ENCODE measurements at regions not wholly inside any gene's neighbourhood (a gene's known extent, or its start where the extent isn't known, plus 50 kb on each side); places are given as distances from the start of the nearest gene placed in this dataset.

DNA sequence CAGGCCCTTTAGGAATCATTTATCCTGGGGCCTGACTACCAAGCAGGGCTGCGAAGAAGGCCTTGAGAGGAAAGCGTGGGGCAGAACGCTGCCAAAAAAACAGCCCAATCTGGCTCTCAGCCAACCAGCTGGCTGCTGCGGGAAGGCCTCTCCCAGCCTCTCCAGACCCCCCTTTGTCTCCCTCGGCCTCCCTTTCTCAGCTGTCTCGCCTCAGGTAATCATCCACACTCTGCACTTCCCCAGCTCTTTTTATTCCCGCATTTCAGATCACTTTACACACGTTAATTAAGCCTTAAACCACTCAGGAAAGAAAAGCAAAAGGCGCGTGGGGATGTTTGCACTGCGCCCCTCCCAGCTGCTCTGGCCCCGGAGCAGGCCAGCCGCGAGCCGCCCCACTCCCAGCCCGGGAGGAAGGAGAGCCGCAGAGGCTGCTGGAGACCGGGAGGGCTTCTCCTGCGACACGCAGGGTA is 208.2 kb upstream of the FOXN3 start:
- Histone ChIP-seq H3K4me3 (no peak overlapping the region), H3K36me3 (no peaks in the 10 kb centered on the region), H3K27ac (no peak overlapping the region), H3K9me3 (no peaks in the 10 kb centered on the region), H3K4me1 (no peaks in the 10 kb centered on the region), H3K27me3 (ENCODE audit: low read depth) (no peaks in the 10 kb centered on the region)
- TF ChIP-seq, protein P1, sequence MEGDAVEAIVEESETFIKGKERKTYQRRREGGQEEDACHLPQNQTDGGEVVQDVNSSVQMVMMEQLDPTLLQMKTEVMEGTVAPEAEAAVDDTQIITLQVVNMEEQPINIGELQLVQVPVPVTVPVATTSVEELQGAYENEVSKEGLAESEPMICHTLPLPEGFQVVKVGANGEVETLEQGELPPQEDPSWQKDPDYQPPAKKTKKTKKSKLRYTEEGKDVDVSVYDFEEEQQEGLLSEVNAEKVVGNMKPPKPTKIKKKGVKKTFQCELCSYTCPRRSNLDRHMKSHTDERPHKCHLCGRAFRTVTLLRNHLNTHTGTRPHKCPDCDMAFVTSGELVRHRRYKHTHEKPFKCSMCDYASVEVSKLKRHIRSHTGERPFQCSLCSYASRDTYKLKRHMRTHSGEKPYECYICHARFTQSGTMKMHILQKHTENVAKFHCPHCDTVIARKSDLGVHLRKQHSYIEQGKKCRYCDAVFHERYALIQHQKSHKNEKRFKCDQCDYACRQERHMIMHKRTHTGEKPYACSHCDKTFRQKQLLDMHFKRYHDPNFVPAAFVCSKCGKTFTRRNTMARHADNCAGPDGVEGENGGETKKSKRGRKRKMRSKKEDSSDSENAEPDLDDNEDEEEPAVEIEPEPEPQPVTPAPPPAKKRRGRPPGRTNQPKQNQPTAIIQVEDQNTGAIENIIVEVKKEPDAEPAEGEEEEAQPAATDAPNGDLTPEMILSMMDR (IDR thresholded peaks at IDR 0.05): no peak
- intact Hi-C loops (cut with DNase I): no loop called here
- ATAC-seq: peak in 1 of 2 donors; percentile 6
- DNase-seq: no peak

DNA sequence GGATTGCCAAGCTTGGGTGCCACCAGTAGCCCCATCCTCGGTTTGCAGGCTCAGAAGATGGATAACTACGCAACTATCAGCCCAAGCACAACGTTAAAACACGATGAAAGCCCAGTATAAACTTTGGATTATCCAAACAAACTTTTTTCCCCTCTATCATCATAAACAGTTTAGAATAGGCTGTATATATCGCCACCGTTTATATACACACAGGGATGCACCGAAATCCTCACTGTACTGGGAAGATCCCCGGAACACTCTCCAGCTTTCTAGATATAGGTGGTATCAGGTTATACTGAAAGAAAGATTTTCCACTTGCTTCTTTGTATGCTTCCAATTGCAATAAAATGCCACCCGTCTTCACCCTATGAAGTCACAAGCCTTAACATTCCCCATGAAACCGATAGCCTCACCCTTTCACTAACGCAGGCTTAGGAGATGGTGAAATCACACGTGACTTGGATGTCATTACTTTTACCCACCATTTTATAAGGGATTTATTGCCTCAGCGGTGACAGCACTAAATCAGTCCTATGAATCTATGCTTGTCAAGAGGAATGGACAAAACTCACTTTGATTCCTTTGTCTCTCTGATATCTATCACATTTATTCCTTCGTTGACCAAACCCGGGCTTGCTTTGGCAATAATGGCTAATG is 207.6 kb upstream of the FOXN3 start:
- ATAC-seq (no peak), DNase-seq (no peak)
- Histone ChIP-seq H3K4me1 (peaks cover 3% of the 10 kb centered on the region), H3K27ac (no peak overlapping the region), H3K36me3 (no peaks in the 10 kb centered on the region), H3K27me3 (ENCODE audit: low read depth) (no peaks in the 10 kb centered on the region), H3K9me3 (no peaks in the 10 kb centered on the region), H3K4me3 (no peak overlapping the region)
- TF ChIP-seq, protein P1 (IDR thresholded peaks at IDR 0.05): no peak
- intact Hi-C loops (cut with DNase I): no loop called here

DNA sequence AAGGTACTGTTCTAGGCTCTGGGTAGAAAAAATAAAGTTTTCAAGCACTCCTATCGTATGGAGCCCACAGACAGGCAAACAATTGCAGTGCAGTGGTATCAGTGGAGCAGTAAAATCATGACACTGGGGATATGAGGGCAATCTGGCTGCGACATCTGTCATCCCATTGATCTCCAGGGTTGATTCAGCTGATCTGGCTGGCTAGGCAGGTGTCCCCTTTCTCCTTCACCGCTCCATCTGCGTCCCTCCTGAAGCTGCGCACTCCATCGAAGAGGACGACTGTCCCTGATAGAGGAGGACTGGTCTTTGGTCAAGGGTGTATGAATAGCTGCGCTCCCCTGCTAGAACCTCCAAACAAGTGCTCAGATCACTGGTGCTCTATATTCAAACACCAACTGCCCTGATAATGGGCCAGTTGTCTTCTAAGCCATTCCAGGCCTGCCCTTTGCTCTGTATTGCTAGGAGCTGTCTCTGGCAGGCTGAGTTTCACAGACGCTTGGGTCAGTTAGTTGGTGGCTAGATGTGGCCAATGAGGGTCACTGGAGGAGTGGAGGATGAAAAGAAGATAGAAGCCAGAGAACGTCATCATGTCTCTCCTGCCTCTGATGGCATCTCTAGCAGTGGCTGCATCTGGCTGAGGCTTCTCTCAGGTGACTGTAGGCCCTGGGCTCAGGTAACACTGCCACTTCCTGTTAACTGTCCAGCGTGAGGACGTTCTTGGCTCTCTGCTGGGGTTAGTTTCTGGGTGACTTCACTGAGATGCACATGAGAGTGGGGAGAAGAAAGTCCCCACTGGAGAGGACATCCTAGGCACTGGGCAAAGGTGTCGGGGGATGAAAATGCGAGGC is 205.0 kb upstream of the FOXN3 start:
- Histone ChIP-seq H3K36me3 (no peaks in the 10 kb centered on the region), H3K4me3 (no peak overlapping the region), H3K27ac (no peak overlapping the region), H3K9me3 (no peaks in the 10 kb centered on the region), H3K27me3 (ENCODE audit: low read depth) (no peaks in the 10 kb centered on the region), H3K4me1 (peaks cover 14% of the 10 kb centered on the region)
- ATAC-seq (no peak), DNase-seq (no peak)
- TF ChIP-seq, protein P1 (IDR thresholded peaks at IDR 0.05): no peak
- intact Hi-C loops (cut with DNase I): no loop called here

DNA sequence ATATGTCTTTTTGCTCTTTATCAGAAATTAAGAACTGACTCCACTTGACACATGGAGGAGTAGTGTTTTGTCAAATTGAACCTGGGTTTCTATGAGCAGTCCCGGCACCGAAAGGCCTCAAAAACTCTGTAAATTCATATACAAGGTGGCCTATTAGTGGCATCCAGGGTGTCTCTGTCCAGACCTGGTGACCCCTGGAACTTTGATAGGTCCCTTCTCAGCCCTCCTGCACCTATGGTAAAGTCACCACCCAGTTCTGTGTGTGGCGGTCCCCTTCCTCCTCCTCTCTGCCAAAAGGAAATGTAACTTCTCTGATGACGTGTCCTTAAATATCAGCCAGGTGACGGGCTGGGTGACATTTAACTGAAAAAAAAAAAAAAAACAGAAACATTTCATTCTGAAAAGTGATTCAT is 204.0 kb upstream of the FOXN3 start:
- no peak for ATAC-seq
- no peak for DNase-seq
- H3K27ac ChIP-seq: no peak overlapping the region

DNA sequence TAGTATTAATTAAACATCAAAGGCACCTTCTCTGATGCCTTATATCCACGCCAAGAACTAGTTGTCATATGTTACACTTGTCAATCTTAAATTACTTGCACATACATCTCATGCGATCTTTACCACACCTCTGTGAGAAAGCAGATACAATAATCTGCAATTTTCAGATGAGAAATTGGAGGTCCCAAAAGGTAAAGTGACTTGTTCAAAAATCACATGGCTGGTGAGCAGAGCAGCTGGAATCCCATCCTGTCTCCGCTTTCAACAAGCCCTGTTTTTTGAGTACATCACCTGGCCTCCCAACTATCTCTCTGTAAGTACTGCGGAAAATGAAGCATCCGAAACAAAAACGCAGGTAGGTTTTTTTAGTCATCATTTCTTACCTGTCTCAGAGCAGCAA is 203.4 kb upstream of the FOXN3 start:
- intact Hi-C loops (cut with DNase I): no loop called here
- no peak overlapping the region for H3K27ac ChIP-seq
- no peaks in the 10 kb centered on the region for H3K9me3 ChIP-seq
- H3K4me1 ChIP-seq: peaks cover 30% of the 10 kb centered on the region
- no peak for ATAC-seq
- no peaks in the 10 kb centered on the region for H3K27me3 ChIP-seq (ENCODE audit: low read depth)
- no peaks in the 10 kb centered on the region for H3K36me3 ChIP-seq
- no peak for DNase-seq
- no peak overlapping the region for H3K4me3 ChIP-seq
- TF ChIP-seq, protein P1 (IDR thresholded peaks at IDR 0.05): no peak

More for the DNA sequence above, 204.0 kb upstream of the FOXN3 start:
- Histone ChIP-seq H3K9me3 (no peaks in the 10 kb centered on the region), H3K27me3 (ENCODE audit: low read depth) (no peaks in the 10 kb centered on the region), H3K36me3 (no peaks in the 10 kb centered on the region), H3K4me1 (peaks cover 24% of the 10 kb centered on the region), H3K4me3 (no peak overlapping the region)
- TF ChIP-seq, protein P1 (IDR thresholded peaks at IDR 0.05): no peak
- intact Hi-C loops (cut with DNase I): no loop called here

Data from lower lobe of right lung (tissue), 2 donors.